A549 (cell line): ENCODE measurements at regions not wholly inside any gene's neighbourhood (a gene's known extent, or its start where the extent isn't known, plus 50 kb on each side); places are given as distances from the start of the nearest gene placed in this dataset.

Source experiments
- ATAC-seq, 2 experiments: fragments of 200-7000 bp in 1 of 2; fragments of >200 bp in 1 of 2; cut with Nextera tagmentation in 1 of 2; cut with Tn5 transposase in 1 of 2; 3 replicates each; pipeline versions ENCODE4 v1.8.0 to v1.9.1; 2018 to 2020; ENCODE audit warnings: mild to moderate bottlenecking in 1 of 2, moderate library complexity in 1 of 2
- CTCF ChIA-PET: fragments of 300-600 bp; sonication (Branson Sonifier 250); formaldehyde crosslinking; extraction: SDS; loops from one replicate; lab custom pipeline; 2021; ENCODE audit warnings: antibody characterized with exemption, inconsistent platforms; lab: Yijun Ruan, JAX
- POLR2A ChIA-PET: fragments of 350-600 bp; formaldehyde crosslinking; extraction: SDS; loops from one replicate; lab custom pipeline; 2021; ENCODE audit warnings: antibody characterized with exemption, inconsistent platforms; lab: Yijun Ruan, JAX
- DNase-seq, 2 experiments: peaks; one replicate each; pipeline versions ENCODE4 v3.0.0 to v3.0.0-alpha.2; 2011 to 2016; ENCODE audit warnings: low read depth in 1 of 2, low spot score in 1 of 2
- FAIRE-seq: peaks from 2 replicates; lab custom pipeline; 2011; peaks lifted over from hg19 to GRCh38; lab: Jason Lieb, UNC
- H3K27ac ChIP-seq, 2 experiments: fragments of >200 bp; sonication (Bioruptor Twin); formaldehyde crosslinking; 3 replicates each; pipeline ENCODE4 v1.5.1; 2016 to 2017
- H3K4me1 ChIP-seq: fragments of >200 bp; sonication (Bioruptor Twin); formaldehyde crosslinking; 3 replicates; pipeline ENCODE4 v1.6.1; 2016
- H3K4me2 ChIP-seq: fragments of >200 bp; sonication (Bioruptor Twin); formaldehyde crosslinking; 3 replicates; pipeline ENCODE4 v1.6.1; 2016
- H3K4me3 ChIP-seq: fragments of >200 bp; sonication (Bioruptor Twin); formaldehyde crosslinking; 3 replicates; pipeline ENCODE4 v1.5.1; 2016
- H3K9me3 ChIP-seq: fragments of >200 bp; sonication (Bioruptor Twin); formaldehyde crosslinking; 3 replicates; pipeline ENCODE4 v1.6.1; 2016
- ATOH8 ChIP-seq: fragments of 250-450 bp; sonication (Bioruptor Pico); IDR thresholded peaks from 2 replicates; pipeline ENCODE4 v1.5.0; 2020; ENCODE audit warnings: low read depth, mild to moderate bottlenecking, moderate library complexity
- BCL3 ChIP-seq: fragments of >200 bp; sonication (Bioruptor Twin); formaldehyde crosslinking; IDR thresholded peaks from 3 replicates; pipeline ENCODE4 v1.6.1; 2016
- CBX2 ChIP-seq: fragments of 200-600 bp; sonication (generic); IDR thresholded peaks from 2 replicates; pipeline ENCODE4 v1.6.1; 2016; ENCODE audit warnings: low read depth, mild to moderate bottlenecking, borderline replicate concordance
- CBX8 ChIP-seq: fragments of 200-600 bp; sonication (generic); IDR thresholded peaks from 2 replicates; pipeline ENCODE4 v1.6.1; 2016
- CEBPB ChIP-seq, 2 experiments: fragments of >200 bp in 1 of 2; sonication (Bioruptor Twin) in 1 of 2; formaldehyde crosslinking in 1 of 2; IDR thresholded peaks; 2 replicates each; pipeline ENCODE4 v1.6.1; 2012 to 2016
- E2F6 ChIP-seq: IDR thresholded peaks from 2 replicates; pipeline ENCODE4 v1.6.1; 2012; ENCODE audit warnings: low read depth, borderline replicate concordance
- EHF ChIP-seq: fragments of 250-450 bp; sonication (Bioruptor Pico); IDR thresholded peaks from 2 replicates; pipeline ENCODE4 v1.5.0; 2020; ENCODE audit warnings: mild to moderate bottlenecking
- ELK1 ChIP-seq: fragments of 150-350 bp; IDR thresholded peaks from 2 replicates; pipeline ENCODE4 v1.6.1; 2014; ENCODE audit warnings: low read depth, mild to moderate bottlenecking, low read length
- ESRRA ChIP-seq: fragments of 150-350 bp; IDR thresholded peaks from 2 replicates; pipeline ENCODE4 v1.6.1; 2014; ENCODE audit warnings: mild to moderate bottlenecking, low read length, borderline replicate concordance
- FOSL2 ChIP-seq, 2 experiments: fragments of 450-650 bp in 1 of 2; fragments of >200 bp in 1 of 2; sonication (Bioruptor Twin) in 1 of 2; formaldehyde crosslinking; IDR thresholded peaks; 2 replicates each; pipeline versions ENCODE4 v1.5.0 to v1.6.1; 2016 to 2020; ENCODE audit warnings: mild to moderate bottlenecking in 1 of 2, moderate library complexity in 1 of 2
- HEYL ChIP-seq: fragments of 250-450 bp; sonication (Bioruptor Pico); IDR thresholded peaks from 2 replicates; pipeline ENCODE4 v1.8.0; 2021; ENCODE audit warnings: mild to moderate bottlenecking, moderate library complexity
- HOXA7 ChIP-seq: fragments of 250-450 bp; sonication (Bioruptor Pico); IDR thresholded peaks from 2 replicates; pipeline ENCODE4 v1.5.0; 2020; ENCODE audit warnings: mild to moderate bottlenecking, moderate library complexity
- JUN ChIP-seq, 2 experiments: fragments of >200 bp; sonication (Bioruptor Twin); formaldehyde crosslinking; IDR thresholded peaks; 2 replicates in 1 of 2; 3 replicates in 1 of 2; pipeline ENCODE4 v1.6.1; 2016 to 2017
- MAX ChIP-seq: IDR thresholded peaks from 2 replicates; pipeline ENCODE4 v1.6.1; 2012
- NFE2L2 ChIP-seq: fragments of 150-350 bp; conservative IDR thresholded peaks from 2 replicates; pipeline ENCODE4 v1.6.1; 2014; ENCODE audit warnings: low read length
- NR3C1 ChIP-seq: fragments of >200 bp; sonication (Bioruptor Twin); formaldehyde crosslinking; IDR thresholded peaks from 3 replicates; pipeline ENCODE4 v1.6.1; 2017
- POLR2A ChIP-seq: IDR thresholded peaks from 2 replicates; pipeline ENCODE4 v1.6.1; 2012; ENCODE audit warnings: mild to moderate bottlenecking, low read length
- POLR2AphosphoS2 ChIP-seq: conservative IDR thresholded peaks from 2 replicates; pipeline ENCODE4 v1.6.1; 2012; ENCODE audit warnings: low read length, improper control_type of control experiment, inconsistent platforms
- RAD21 ChIP-seq, 2 experiments: fragments of >200 bp in 1 of 2; sonication (Bioruptor Twin) in 1 of 2; formaldehyde crosslinking in 1 of 2; IDR thresholded peaks in 1 of 2; conservative IDR thresholded peaks in 1 of 2; 2 replicates in 1 of 2; 3 replicates in 1 of 2; pipeline ENCODE4 v1.6.1; 2012 to 2018; ENCODE audit warnings: inconsistent platforms in 1 of 2
- RARB ChIP-seq: fragments of 250-450 bp; sonication (Bioruptor Pico); IDR thresholded peaks from 2 replicates; pipeline ENCODE4 v1.8.0; 2021; ENCODE audit warnings: mild to moderate bottlenecking, moderate library complexity
- SREBF2 ChIP-seq: fragments of 450-650 bp; IDR thresholded peaks from 2 replicates; pipeline ENCODE4 v1.6.1; 2014; ENCODE audit warnings: mild to moderate bottlenecking, moderate library complexity
- TFCP2L1 ChIP-seq: fragments of 250-450 bp; sonication (Bioruptor Pico); IDR thresholded peaks from 2 replicates; pipeline ENCODE4 v1.5.0; 2021; ENCODE audit warnings: mild to moderate bottlenecking
- TP53 ChIP-seq: fragments of 250-450 bp; sonication (Bioruptor Pico); IDR thresholded peaks from 2 replicates; pipeline ENCODE4 v1.5.0; 2021; ENCODE audit warnings: mild to moderate bottlenecking, moderate library complexity
- ZNF302 ChIP-seq: fragments of 250-450 bp; sonication (Bioruptor Pico); IDR thresholded peaks from 2 replicates; pipeline ENCODE4 v1.9.0; 2021; ENCODE audit warnings: inconsistent platforms, mild to moderate bottlenecking, moderate library complexity
- ZSCAN20 ChIP-seq: fragments of 250-450 bp; sonication (Bioruptor Pico); IDR thresholded peaks from 2 replicates; pipeline ENCODE4 v1.8.0; 2022; ENCODE audit warnings: mild to moderate bottlenecking, moderate library complexity
- WGBS: methylation state at CpG from one replicate; pipeline ENCODE4 v1.1.6; 2017; ENCODE audit errors: missing lambda C conversion rate; 5-methylcytosine and 5-hydroxymethylcytosine counted together

- FAIRE-seq (no peak), DNase-seq (no peak), ATAC-seq (no peak)
- H3K9me3 ChIP-seq: no peaks in the 10 kb centered on the region; the same call in 2 of the 3 replicates
- H3K27ac ChIP-seq: no peak overlapping the region
- no peak overlapping the region for H3K4me3 ChIP-seq
- no peak overlapping the region for H3K4me2 ChIP-seq
- no peaks in the 10 kb centered on the region for H3K4me1 ChIP-seq
- WGBS: 0% methylated on average over 1 of the region's 1 CpG
- TF ChIP-seq BCL3 (no peak), ESRRA (no peak), RAD21 (conservative IDR thresholded peaks at IDR 0.05 in 1 of 2, IDR thresholded peaks at IDR 0.05 in 1 of 2) (no peak), POLR2AphosphoS2 (no peak), EHF (CRISPR knock-in tag) (no peak), CBX2 (no peak), POLR2A (no peak), SREBF2 (no peak)
- ChIA-PET POLR2A (no interaction called here), CTCF (interaction anchor here (0.7 kb wide), 1 partner anchor 463 kb away, joined by 3 read pairs; no protein-coding TSS in a partner anchor)
These were observed 730.9 kb upstream of the RGMB start for GRCh38 chr5:98042521-98042920.

GRCh38 chr5:98042961-98043360 lies 730.5 kb upstream of the RGMB start:
- Histone ChIP-seq H3K4me2 (no peak overlapping the region), H3K4me1 (no peaks in the 10 kb centered on the region), H3K9me3 (no peaks in the 10 kb centered on the region; the same call in 2 of the 3 replicates), H3K4me3 (no peak overlapping the region), H3K27ac (no peak overlapping the region)
- DNase-seq: no peak
- POLR2A ChIA-PET: no interaction called here
- CTCF ChIA-PET: interaction anchor here (0.6 to 0.7 kb wide), 2 partner anchors 59 to 462 kb away, joined by 3 read pairs; no protein-coding TSS in a partner anchor
- ATAC-seq: no peak
- FAIRE-seq: no peak
- no peak for TF ChIP-seq E2F6

GRCh38 chr5:98050583-98050982 lies 722.9 kb upstream of the RGMB start:
- 25% methylated on average over 3 of the region's 3 CpGs for WGBS
- TF ChIP-seq NFE2L2 (no peak), TP53 (no peak), CEBPB (IDR thresholded peaks at IDR 0.05) (no peak), ELK1 (no peak), TFCP2L1 (CRISPR knock-in tag) (no peak), NR3C1 (no peak), FOSL2 (IDR thresholded peaks at IDR 0.05) (no peak), FOSL2 (CRISPR knock-in tag; IDR thresholded peaks at IDR 0.05) (no peak), E2F6 (no peak), POLR2A (no peak), HOXA7 (CRISPR knock-in tag) (no peak), RARB (no peak), ATOH8 (no peak), MAX (no peak), CBX2 (no peak), HEYL (CRISPR knock-in tag) (no peak), ZSCAN20 (no peak), JUN (IDR thresholded peaks at IDR 0.05) (no peak), EHF (CRISPR knock-in tag) (no peak), ZNF302 (CRISPR knock-in tag) (no peak), CBX8 (no peak)
- no peaks in the 10 kb centered on the region for H3K4me1 ChIP-seq
- FAIRE-seq: no peak
- ChIA-PET CTCF (no interaction called here), POLR2A (no interaction called here)
- H3K4me3 ChIP-seq: no peak overlapping the region
- H3K4me2 ChIP-seq: no peak overlapping the region
- peak in 1 of 2 experiments; percentile 15 for DNase-seq
- H3K27ac ChIP-seq: no peak overlapping the region
- H3K9me3 ChIP-seq: peaks cover 9% of the 10 kb centered on the region; the same call in 1 of the 3 replicates
- ATAC-seq: no peak
